Testis (tissue), 2 donors: ENCODE measurements at regions not wholly inside any gene's neighbourhood (a gene's known extent, or its start where the extent isn't known, plus 50 kb on each side); places are given as distances from the start of the nearest gene placed in this dataset.

Experiments used
- DNase-seq: peaks from one replicate; pipeline ENCODE4 v3.0.0-alpha.2; 2019
- H3K27ac ChIP-seq, 2 donors: fragments of 200-600 bp; sonication (generic); one replicate each; pipeline ENCODE4 v1.5.1; 2019
- H3K27me3 ChIP-seq: fragments of 200-600 bp; sonication (generic); one replicate; pipeline ENCODE4 v1.5.1; 2019
- H3K36me3 ChIP-seq: fragments of 200-600 bp; sonication (generic); one replicate; pipeline ENCODE4 v1.5.1; 2017; ENCODE audit warnings: low read depth; ENCODE audit errors: missing control alignments
- H3K4me1 ChIP-seq: fragments of 200-600 bp; sonication (generic); one replicate; pipeline ENCODE4 v1.5.1; 2019
- H3K4me3 ChIP-seq, 2 donors: fragments of 200-600 bp; sonication (generic); one replicate each; pipeline ENCODE4 v1.5.1; 2017 to 2019
- H3K9me3 ChIP-seq: fragments of 200-600 bp; sonication (generic); one replicate; pipeline ENCODE4 v1.5.1; 2017
- CTCF ChIP-seq, 3 experiments: fragments of 450-650 bp in 2 of 3; fragments of 200-600 bp in 1 of 3; sonication (generic) in 1 of 3; IDR thresholded peaks; one replicate each; pipeline ENCODE4 v1.5.1; 2016 to 2019; ENCODE audit warnings: antibody characterized with exemption in 3 of 3, mild to moderate bottlenecking in 2 of 3, moderate library complexity in 1 of 3
- POLR2A ChIP-seq: fragments of 450-650 bp; IDR thresholded peaks from one replicate; pipeline ENCODE4 v1.6.1; 2017; ENCODE audit warnings: antibody characterized with exemption, mild to moderate bottlenecking, moderate library complexity
- WGBS, 2 donors: methylation state at CpG; one replicate each; pipeline ENCODE4 v1.1.5; 2018; 5-methylcytosine and 5-hydroxymethylcytosine counted together
- intact Hi-C: fragments of 100-400 bp; cut with DNase I; formaldehyde crosslinking; loops from one replicate; pipeline ENCODE4 v1.15.1; 2023; ENCODE audit warnings: low total_unique reads

DNA sequence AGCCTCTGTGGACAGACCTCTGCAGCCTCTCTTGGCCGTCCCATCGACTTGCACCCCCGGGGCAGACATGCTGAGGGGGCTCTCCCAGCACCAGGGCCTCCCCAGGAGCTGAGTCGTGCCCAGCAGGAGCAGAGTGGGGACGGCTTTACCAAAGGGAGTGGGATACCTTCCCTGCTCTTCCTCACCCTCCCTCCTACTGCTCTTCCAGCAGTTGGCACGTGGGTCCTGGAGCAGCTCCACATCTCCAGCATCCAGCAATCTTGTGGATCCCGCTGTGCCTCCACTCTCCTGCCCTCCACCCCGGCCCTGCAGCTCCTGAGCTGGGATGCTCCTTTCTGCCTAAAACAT, 854.0 kb downstream of the BRD1 start:
- intact Hi-C loops = no loop called here
- 69 to 71% methylated on average over 8 of the region's 8 CpGs for WGBS, 2 donors
- no peak for TF ChIP-seq POLR2A
- no peak overlapping the region for H3K4me3 ChIP-seq
- no peak overlapping the region for H3K27ac ChIP-seq
- H3K27me3 ChIP-seq = no peaks in the 10 kb centered on the region
- H3K36me3 ChIP-seq = no peaks in the 10 kb centered on the region
- H3K9me3 ChIP-seq = no peaks in the 10 kb centered on the region
- H3K4me1 ChIP-seq = no peaks in the 10 kb centered on the region
- DNase-seq = no peak

DNA sequence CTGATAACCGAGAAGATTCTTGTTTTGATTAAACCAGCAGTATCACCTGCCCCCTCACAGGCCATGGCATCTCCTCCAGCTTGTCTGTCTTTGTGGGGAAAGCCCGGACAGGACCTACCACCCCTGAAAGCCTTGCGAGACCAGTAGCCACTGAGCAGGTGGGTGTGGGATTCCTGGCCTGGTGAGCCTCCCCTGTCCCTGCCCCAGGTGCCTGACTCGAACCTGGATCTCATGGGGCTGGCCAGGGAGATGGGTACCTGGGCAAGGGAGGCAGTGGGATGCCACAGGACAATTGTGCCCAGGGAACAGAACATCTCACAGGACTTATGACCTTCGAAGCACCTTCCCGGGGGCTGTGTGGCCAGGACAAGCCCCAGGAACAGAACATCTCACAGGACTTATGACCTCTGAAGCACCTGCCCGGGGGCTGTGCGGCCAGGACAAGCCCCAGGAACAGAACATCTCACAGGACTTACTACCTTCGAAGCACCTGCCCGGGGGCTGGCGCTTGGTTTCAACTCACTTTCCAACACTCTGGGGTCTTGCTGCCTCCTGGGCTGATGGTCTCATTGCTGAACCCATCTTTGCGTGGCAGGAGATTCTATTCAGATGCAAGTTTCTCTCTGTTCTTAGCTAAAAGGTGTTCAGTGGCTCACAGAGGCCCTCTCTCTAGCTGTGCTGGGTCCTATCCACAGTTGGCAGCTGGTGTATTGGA, 854.5 kb downstream of the BRD1 start:
- no peak for DNase-seq
- Histone ChIP-seq H3K27ac (no peak overlapping the region), H3K4me3 (no peak overlapping the region), H3K4me1 (no peaks in the 10 kb centered on the region), H3K27me3 (no peaks in the 10 kb centered on the region), H3K9me3 (no peaks in the 10 kb centered on the region), H3K36me3 (no peaks in the 10 kb centered on the region)
- TF ChIP-seq CTCF (IDR thresholded peaks at IDR 0.05) = no peak
- no peak for TF ChIP-seq POLR2A
- intact Hi-C loops = no loop called here
- 90 to 91% methylated on average over 11 to 12 of the region's 12 CpGs for WGBS, 2 donors

- no peaks in the 10 kb centered on the region for H3K9me3 ChIP-seq
- H3K36me3 ChIP-seq = no peaks in the 10 kb centered on the region
- WGBS, 2 donors = 37 to 52% methylated on average over 5 to 11 of the region's 11 CpGs
- DNase-seq = peak; percentile 13
- no peak overlapping the region for H3K4me3 ChIP-seq
- H3K27ac ChIP-seq = no peak overlapping the region
- H3K27me3 ChIP-seq = no peaks in the 10 kb centered on the region
- intact Hi-C loops = no loop called here
- no peaks in the 10 kb centered on the region for H3K4me1 ChIP-seq
- TF ChIP-seq CTCF (IDR thresholded peaks at IDR 0.05) (peak in 1 of 3 experiments; percentile 51), POLR2A (no peak)
Observed at GRCh38 chr22:48968201-48968959, 859.3 kb downstream of the BRD1 start.

DNA sequence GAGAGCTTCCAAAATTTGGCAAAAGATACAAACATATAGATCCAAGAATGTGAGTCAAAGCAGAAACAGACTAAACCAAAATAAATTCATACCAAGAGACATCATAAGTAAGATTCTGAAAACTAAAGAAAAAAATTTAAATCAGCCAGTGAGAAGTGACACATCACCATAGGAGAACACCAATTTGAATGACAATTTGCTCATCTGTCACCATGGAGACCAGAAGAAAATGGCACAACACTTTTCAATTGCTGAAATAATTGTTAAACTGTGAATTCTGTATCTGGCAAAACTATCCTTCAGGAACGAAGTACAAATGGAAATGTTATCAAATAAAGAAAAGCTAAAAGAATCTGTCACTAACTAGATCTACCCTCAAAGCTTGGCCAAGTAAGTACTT, 864.3 kb downstream of the BRD1 start:
- no peak overlapping the region for H3K27ac ChIP-seq
- H3K4me1 ChIP-seq = no peaks in the 10 kb centered on the region
- no peaks in the 10 kb centered on the region for H3K36me3 ChIP-seq
- intact Hi-C loops = no loop called here
- no peak for DNase-seq
- H3K9me3 ChIP-seq = no peaks in the 10 kb centered on the region
- no peak overlapping the region for H3K4me3 ChIP-seq
- TF ChIP-seq POLR2A (no peak), CTCF (IDR thresholded peaks at IDR 0.05) (no peak)
- no peaks in the 10 kb centered on the region for H3K27me3 ChIP-seq
- 67 to 70% methylated on average over 1 of the region's 1 CpG for WGBS, 2 donors

- no peak for TF ChIP-seq CTCF (IDR thresholded peaks at IDR 0.05)
- no peak for TF ChIP-seq POLR2A
- H3K27me3 ChIP-seq = no peaks in the 10 kb centered on the region
- DNase-seq = no peak
- no peaks in the 10 kb centered on the region for H3K4me1 ChIP-seq
- H3K4me3 ChIP-seq = no peak overlapping the region
- no peaks in the 10 kb centered on the region for H3K36me3 ChIP-seq
- H3K9me3 ChIP-seq = no peaks in the 10 kb centered on the region
- no peak overlapping the region for H3K27ac ChIP-seq
- intact Hi-C loops = no loop called here
- 88 to 98% methylated on average over 2 of the region's 2 CpGs for WGBS, 2 donors
Observed at GRCh38 chr22:48961705-48962104, 866.0 kb downstream of the BRD1 start.
